HCT116 (cell line): ENCODE measurements at regions not wholly inside any gene's neighbourhood (a gene's known extent, or its start where the extent isn't known, plus 50 kb on each side); places are given as distances from the start of the nearest gene placed in this dataset.

ENCODE experiments used
- ATAC-seq: fragments of 200-7000 bp; cut with Tn5 transposase; 2 replicates; pipeline ENCODE4 v1.9.1; 2020; ENCODE audit warnings: mild to moderate bottlenecking, moderate library complexity
- BruUV-seq: library from RNA; stranded (reverse); fragments of 400-500 nt; replicated peaks from 2 replicates; lab custom pipeline; 2021; lab: Mats Ljungman, UMichigan
- CTCF ChIA-PET: fragments of 300-600 bp; sonication (Branson Sonifier 250); formaldehyde crosslinking; loops from one replicate; lab custom pipeline; 2021; ENCODE audit warnings: antibody characterized with exemption; lab: Charles Lee
- POLR2A ChIA-PET: fragments of 300-600, 350-600 bp; sonication (Branson Sonifier 250); formaldehyde crosslinking; loops from one replicate; lab custom pipeline; 2021; ENCODE audit warnings: antibody characterized with exemption; lab: Charles Lee
- RAD21 ChIA-PET, 2 experiments: fragments of 300-600 bp; sonication (Branson Sonifier 250); formaldehyde crosslinking; loops; one replicate each; lab custom pipeline; 2023; ENCODE audit warnings: low total read pairs in 2 of 2; ENCODE audit not compliant: uncharacterized antibody in 2 of 2, unreplicated experiment in 2 of 2, low non-redundant PET in 1 of 2; lab: Charles Lee
- DNase-seq: peaks from one replicate; pipeline ENCODE4 v3.0.0-alpha.2; 2010; ENCODE audit warnings: low read depth, low spot score
- H2AFZ ChIP-seq: fragments of 200-600 bp; shearing (Covaris generic), sonication (generic); 2 replicates; pipeline ENCODE4 v1.6.1; 2017; ENCODE audit warnings: low read depth, mixed run types, mixed read lengths, antibody characterized with exemption, low read length; ENCODE audit not compliant: poor library complexity, severe bottlenecking
- H3K27ac ChIP-seq: 2 replicates; pipeline ENCODE4 v1.5.1; 2012; ENCODE audit warnings: low read depth, low read length
- H3K27me3 ChIP-seq: fragments of 200-600 bp; sonication (generic); 2 replicates; pipeline ENCODE4 v1.6.1; 2016; ENCODE audit warnings: mixed run types, low read length, mixed read lengths; ENCODE audit not compliant: insufficient read depth
- H3K36me3 ChIP-seq, 2 experiments: fragments of 200-500 bp in 1 of 2; fragments of 200-600 bp in 1 of 2; sonication (Bioruptor generic) in 1 of 2; sonication (generic) in 1 of 2; 2 replicates each; pipeline versions ENCODE4 v1.5.1 to v1.6.1; 2014 to 2016; ENCODE audit warnings: low read length in 2 of 2, inconsistent platforms in 1 of 2, mixed read lengths in 1 of 2, mixed run types in 1 of 2; ENCODE audit not compliant: insufficient read depth in 2 of 2, control insufficient read depth in 1 of 2
- H3K4me1 ChIP-seq, 2 experiments: fragments of 200-600 bp in 1 of 2; sonication (generic) in 1 of 2; 2 replicates each; pipeline versions ENCODE4 v1.5.1 to v1.6.1; 2012 to 2017; ENCODE audit warnings: low read length in 2 of 2, inconsistent platforms in 1 of 2, mild to moderate bottlenecking in 1 of 2, mixed read lengths in 1 of 2, mixed run types in 1 of 2, moderate library complexity in 1 of 2; ENCODE audit not compliant: insufficient read depth in 2 of 2, control insufficient read depth in 1 of 2
- H3K4me2 ChIP-seq: fragments of 200-600 bp; sonication (generic); 2 replicates; pipeline ENCODE4 v1.6.1; 2017; ENCODE audit warnings: mixed run types, low read length, mixed read lengths
- H3K4me3 ChIP-seq, 2 experiments: fragments of 200-600 bp in 1 of 2; sonication (generic) in 1 of 2; replicated peaks in 1 of 2; 2 replicates each; pipeline ENCODE4 v1.5.1; 2011 to 2016; ENCODE audit warnings: low read length in 2 of 2, control low read depth in 1 of 2, low read depth in 1 of 2, mild to moderate bottlenecking in 1 of 2, mixed read lengths in 1 of 2, mixed run types in 1 of 2
- H3K79me2 ChIP-seq: fragments of 200-600 bp; sonication (generic); 2 replicates; pipeline ENCODE4 v1.6.1; 2017; ENCODE audit warnings: mild to moderate bottlenecking, mixed run types, low read length, moderate library complexity, mixed read lengths; ENCODE audit not compliant: insufficient read depth
- H3K9ac ChIP-seq: fragments of 200-600 bp; sonication (generic); 2 replicates; pipeline ENCODE4 v1.6.1; 2016; ENCODE audit warnings: low read length, mixed read lengths
- H3K9me2 ChIP-seq: fragments of 200-600 bp; sonication (generic), shearing (Covaris generic); 2 replicates; pipeline ENCODE4 v1.6.1; 2017; ENCODE audit warnings: mixed run types, mild to moderate bottlenecking, moderate library complexity; ENCODE audit not compliant: insufficient read depth
- H3K9me3 ChIP-seq, 2 experiments: fragments of 200-500 bp in 1 of 2; fragments of 200-600 bp in 1 of 2; sonication (Bioruptor generic) in 1 of 2; sonication (generic) in 1 of 2; 2 replicates each; pipeline ENCODE4 v1.6.1; 2014 to 2017; ENCODE audit warnings: low read length in 2 of 2, mixed read lengths in 2 of 2, inconsistent platforms in 1 of 2, low read depth in 1 of 2, mild to moderate bottlenecking in 1 of 2, mixed run types in 1 of 2, moderate library complexity in 1 of 2; ENCODE audit not compliant: control insufficient read depth in 1 of 2, insufficient read depth in 1 of 2
- H4K20me1 ChIP-seq: fragments of 200-600 bp; sonication (generic), shearing (Covaris generic); 2 replicates; pipeline ENCODE4 v1.6.1; 2017; ENCODE audit warnings: mixed run types, mild to moderate bottlenecking, moderate library complexity; ENCODE audit not compliant: insufficient read depth
- ELF1 ChIP-seq: IDR thresholded peaks from 2 replicates; pipeline ENCODE4 v1.6.1; 2012; ENCODE audit warnings: low read depth, borderline replicate concordance
- EZH2 ChIP-seq: fragments of 200-600 bp; sonication (generic); IDR thresholded peaks from 2 replicates; pipeline ENCODE4 v1.6.1; 2017; ENCODE audit warnings: antibody characterized with exemption, mixed run types
- FOSL1 ChIP-seq: IDR thresholded peaks from 2 replicates; pipeline ENCODE4 v1.6.1; 2012; ENCODE audit warnings: low read depth
- REST ChIP-seq: IDR thresholded peaks from 2 replicates; pipeline ENCODE4 v1.6.1; 2012; ENCODE audit warnings: low read depth
- SP1 ChIP-seq: IDR thresholded peaks from 2 replicates; pipeline ENCODE4 v1.6.1; 2012; ENCODE audit warnings: low read depth
- SRF ChIP-seq: IDR thresholded peaks from 2 replicates; pipeline ENCODE4 v1.6.1; 2012; ENCODE audit warnings: low read depth
- ZFX ChIP-seq: fragments of 450-650 bp; IDR thresholded peaks from 2 replicates; pipeline ENCODE4 v1.6.1; 2017
- ZNF274 ChIP-seq: fragments of 200-500 bp; sonication (Bioruptor generic); IDR thresholded peaks from 2 replicates; pipeline ENCODE4 v1.6.1; 2014; ENCODE audit warnings: mild to moderate bottlenecking, low read depth, low read length, inconsistent platforms
- intact Hi-C: fragments of 100-400 bp; cut with micrococcal nuclease; formaldehyde crosslinking; loops from 2 replicates; pipeline ENCODE4 v1.10.0; 2022
- TF ChIP-seq, protein P1 (sequence below): IDR thresholded peaks from 2 replicates; pipeline ENCODE4 v1.6.1; 2011; ENCODE audit warnings: mild to moderate bottlenecking, low read length, moderate library complexity; ENCODE audit not compliant: insufficient replicate concordance; ENCODE audit errors: extremely low read depth
- TF ChIP-seq, protein P2 (sequence below): IDR thresholded peaks from 2 replicates; pipeline ENCODE4 v1.6.1; 2012

- POLR2A ChIA-PET, result no interaction called here
- DNase-seq (no peak), ATAC-seq (no peak)
- Histone ChIP-seq H3K9me3 (0 out of 4 replicates have a peak, but pooled peaks cover 0 to 4% of the 10 kb centered on the region in 2 experiments), H3K27ac (no peak overlapping the region), H4K20me1 (no peaks in the 10 kb centered on the region), H3K4me2 (no peak overlapping the region), H3K27me3 (no peaks in the 10 kb centered on the region), H3K4me3 (no peak overlapping the region), H2AFZ (no peak overlapping the region), H3K4me1 (no peaks in the 10 kb centered on the region), H3K9ac (no peak overlapping the region)
- RAD21 ChIA-PET, result no interaction called here
- BruUV-seq, result no TSS peak
- CTCF ChIA-PET, result no interaction called here
- TF ChIP-seq SRF (no peak), EZH2 (no peak), ELF1 (no peak), FOSL1 (no peak), ZNF274 (no peak)
- TF ChIP-seq, protein P1, sequence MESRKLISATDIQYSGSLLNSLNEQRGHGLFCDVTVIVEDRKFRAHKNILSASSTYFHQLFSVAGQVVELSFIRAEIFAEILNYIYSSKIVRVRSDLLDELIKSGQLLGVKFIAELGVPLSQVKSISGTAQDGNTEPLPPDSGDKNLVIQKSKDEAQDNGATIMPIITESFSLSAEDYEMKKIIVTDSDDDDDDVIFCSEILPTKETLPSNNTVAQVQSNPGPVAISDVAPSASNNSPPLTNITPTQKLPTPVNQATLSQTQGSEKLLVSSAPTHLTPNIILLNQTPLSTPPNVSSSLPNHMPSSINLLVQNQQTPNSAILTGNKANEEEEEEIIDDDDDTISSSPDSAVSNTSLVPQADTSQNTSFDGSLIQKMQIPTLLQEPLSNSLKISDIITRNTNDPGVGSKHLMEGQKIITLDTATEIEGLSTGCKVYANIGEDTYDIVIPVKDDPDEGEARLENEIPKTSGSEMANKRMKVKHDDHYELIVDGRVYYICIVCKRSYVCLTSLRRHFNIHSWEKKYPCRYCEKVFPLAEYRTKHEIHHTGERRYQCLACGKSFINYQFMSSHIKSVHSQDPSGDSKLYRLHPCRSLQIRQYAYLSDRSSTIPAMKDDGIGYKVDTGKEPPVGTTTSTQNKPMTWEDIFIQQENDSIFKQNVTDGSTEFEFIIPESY, result no peak
- TF ChIP-seq, all 23 proteins: peak for 0
- Histone ChIP-seq H3K79me2 (no peaks in the 10 kb centered on the region), H3K9me2 (no peaks in the 10 kb centered on the region), H3K36me3 (no peaks in the 10 kb centered on the region)
- intact Hi-C loops, result no loop called here
These were observed 166.1 kb upstream of the SAMSN1 start for GRCh38 chr21:14712121-14712715.

- H3K79me2 ChIP-seq, result no peaks in the 10 kb centered on the region
- H3K27ac ChIP-seq, result no peak overlapping the region
- H3K4me1 ChIP-seq, result no peaks in the 10 kb centered on the region
- TF ChIP-seq ZFX (no peak), REST (no peak), SP1 (no peak), ZNF274 (no peak)
- TF ChIP-seq, protein P2, sequence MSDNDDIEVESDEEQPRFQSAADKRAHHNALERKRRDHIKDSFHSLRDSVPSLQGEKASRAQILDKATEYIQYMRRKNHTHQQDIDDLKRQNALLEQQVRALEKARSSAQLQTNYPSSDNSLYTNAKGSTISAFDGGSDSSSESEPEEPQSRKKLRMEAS, result no peak
- RAD21 ChIA-PET, result no interaction called here
- POLR2A ChIA-PET, result no interaction called here
- H2AFZ ChIP-seq, result no peak overlapping the region
- CTCF ChIA-PET, result no interaction called here
- H4K20me1 ChIP-seq, result no peaks in the 10 kb centered on the region
- intact Hi-C loops, result no loop called here
- no peak for ATAC-seq
- H3K9ac ChIP-seq, result no peak overlapping the region
- H3K4me3 ChIP-seq, result no peak overlapping the region
- no peak for DNase-seq
- H3K36me3 ChIP-seq, result no peaks in the 10 kb centered on the region
- H3K27me3 ChIP-seq, result no peaks in the 10 kb centered on the region
- H3K4me2 ChIP-seq, result no peak overlapping the region
- BruUV-seq, result no TSS peak
- 0 out of 4 replicates have a peak, but pooled peaks cover 0 to 4% of the 10 kb centered on the region in 2 experiments for H3K9me3 ChIP-seq
- no peaks in the 10 kb centered on the region for H3K9me2 ChIP-seq
These were observed 165.2 kb upstream of the SAMSN1 start for GRCh38 chr21:14711287-14711686.
